Stimulated activated effector memory CD8-positive, alpha-beta T cell treated with anti-CD3 and anti-CD28 coated beads, Interleukin-12 subunit alpha, Interleukin-12 subunit beta, amount 100 ng/mL, for 72 hours (primary cell): ENCODE measurements at regions not wholly inside any gene's neighbourhood (a gene's known extent, or its start where the extent isn't known, plus 50 kb on each side); places are given as distances from the start of the nearest gene placed in this dataset.
"Not testable (repeated sequence)": the region's sequence is repeated elsewhere in the genome, so short reads cannot be mapped to it uniquely, and the experiment has no call there.

ENCODE experiments used
- ATAC-seq: fragments of 150-1000 bp; cut with Tn5 transposase; 2 replicates; pipeline ENCODE4 v1.10.0; 2021
- DNase-seq, 2 donors: peaks; one replicate each; pipeline ENCODE4 v3.0.0; 2021 to 2022; ENCODE audit warnings: low spot score in 2 of 2
- H3K27ac Mint-ChIP-seq: one replicate; pipeline ENCODE4 v1.8.0; 2022; ENCODE audit warnings: mild to moderate bottlenecking, mixed read lengths
- H3K36me3 Mint-ChIP-seq: one replicate; pipeline ENCODE4 v1.8.0; 2022; ENCODE audit warnings: mild to moderate bottlenecking, mixed read lengths
- H3K4me1 Mint-ChIP-seq: one replicate; pipeline ENCODE4 v1.8.0; 2022; ENCODE audit warnings: mixed read lengths
- H3K4me3 Mint-ChIP-seq: one replicate; pipeline ENCODE4 v1.8.0; 2022; ENCODE audit warnings: mild to moderate bottlenecking, mixed read lengths
- H3K9me3 Mint-ChIP-seq: one replicate; pipeline ENCODE4 v1.8.0; 2022; ENCODE audit warnings: mixed read lengths

DNA sequence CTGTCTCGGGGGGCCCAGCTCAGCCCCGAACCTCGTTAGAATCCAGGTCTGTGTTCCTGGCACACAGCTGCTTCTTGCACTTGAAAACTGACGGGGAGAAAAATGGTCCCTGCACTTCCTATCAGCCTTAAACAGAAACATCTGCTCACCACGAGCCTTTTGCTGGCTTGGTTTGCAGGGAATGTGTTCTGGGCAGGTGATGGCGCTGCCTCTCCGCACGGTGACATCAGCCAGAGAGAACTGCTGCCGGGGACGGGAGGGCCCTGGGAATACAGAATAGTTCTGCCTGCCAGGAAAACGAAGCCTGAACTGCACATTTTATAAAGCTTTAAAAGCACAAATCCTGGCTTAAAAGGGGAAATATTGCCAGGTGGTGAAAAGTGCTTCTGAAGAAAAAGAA is 622.5 kb downstream of the TYW1 start:
- DNase-seq (no peak), ATAC-seq (no peak)
- Mint-ChIP-seq H3K9me3 (no peaks in the 10 kb centered on the region), H3K4me3 (no peak overlapping the region), H3K36me3 (no peaks in the 10 kb centered on the region), H3K27ac (no peak overlapping the region), H3K4me1 (no peaks in the 10 kb centered on the region)

DNA sequence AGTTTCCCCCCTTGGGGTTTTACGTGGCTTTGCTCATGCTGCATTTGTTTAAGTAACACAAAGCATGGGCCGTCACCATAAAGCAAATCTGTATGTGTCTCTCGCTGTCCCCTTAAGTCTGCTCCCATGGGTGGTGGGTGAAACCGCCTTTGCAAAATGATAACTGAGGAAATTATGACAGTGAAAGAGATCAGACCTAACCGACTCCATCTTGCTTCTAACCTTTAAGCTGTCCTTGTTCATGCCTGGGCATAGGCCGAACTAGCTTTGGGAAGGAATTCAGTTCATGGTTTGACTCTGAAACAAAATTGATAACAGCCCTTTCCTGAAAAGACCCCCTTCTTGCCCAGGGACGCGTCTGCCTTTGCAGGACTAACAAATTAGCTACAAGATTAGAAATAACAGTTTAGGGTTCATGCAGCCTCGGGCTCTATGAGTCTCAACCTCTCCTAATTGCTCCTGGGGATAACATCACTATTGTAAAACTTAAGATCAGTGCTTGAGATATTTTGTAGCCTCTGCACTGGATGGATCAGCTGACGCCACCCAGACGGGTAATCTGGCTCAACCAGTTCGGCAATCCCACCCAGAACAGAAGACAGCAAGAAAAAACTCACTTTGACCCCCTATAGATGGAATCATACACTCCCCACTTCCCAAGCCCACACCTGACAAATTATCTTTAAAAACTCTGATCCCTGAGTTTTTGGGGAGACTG is 623.7 kb downstream of the TYW1 start:
- Mint-ChIP-seq H3K27ac (no peak overlapping the region), H3K4me3 (no peak overlapping the region), H3K36me3 (no peaks in the 10 kb centered on the region), H3K9me3 (no peaks in the 10 kb centered on the region), H3K4me1 (peaks cover 3% of the 10 kb centered on the region)
- DNase-seq, result no peak
- ATAC-seq, result no peak

DNA sequence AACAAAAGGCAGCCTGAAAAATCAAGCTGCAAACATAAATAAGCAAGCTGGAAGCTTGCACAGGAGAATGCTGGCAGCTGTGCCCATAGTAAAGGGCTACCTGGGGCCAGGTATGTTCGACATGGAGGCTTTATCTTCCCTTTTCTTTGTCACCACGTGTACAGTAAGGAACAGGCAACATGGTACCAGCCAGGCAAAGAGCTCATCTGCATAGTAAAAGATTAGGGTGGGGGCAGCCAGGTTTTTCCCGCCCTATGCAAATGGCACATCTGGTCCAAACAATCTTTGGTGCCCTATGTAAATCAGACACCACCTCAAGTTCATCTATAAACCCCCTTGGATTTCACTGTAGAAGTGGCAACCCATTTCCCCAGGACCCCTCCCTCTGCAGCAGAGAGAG is 625.1 kb downstream of the TYW1 start:
- H3K4me3 Mint-ChIP-seq, result no peak overlapping the region
- H3K27ac Mint-ChIP-seq, result no peak overlapping the region
- H3K9me3 Mint-ChIP-seq, result no peaks in the 10 kb centered on the region
- no peak for DNase-seq
- H3K4me1 Mint-ChIP-seq, result peaks cover 7% of the 10 kb centered on the region
- H3K36me3 Mint-ChIP-seq, result no peaks in the 10 kb centered on the region
- ATAC-seq, result no peak

DNA sequence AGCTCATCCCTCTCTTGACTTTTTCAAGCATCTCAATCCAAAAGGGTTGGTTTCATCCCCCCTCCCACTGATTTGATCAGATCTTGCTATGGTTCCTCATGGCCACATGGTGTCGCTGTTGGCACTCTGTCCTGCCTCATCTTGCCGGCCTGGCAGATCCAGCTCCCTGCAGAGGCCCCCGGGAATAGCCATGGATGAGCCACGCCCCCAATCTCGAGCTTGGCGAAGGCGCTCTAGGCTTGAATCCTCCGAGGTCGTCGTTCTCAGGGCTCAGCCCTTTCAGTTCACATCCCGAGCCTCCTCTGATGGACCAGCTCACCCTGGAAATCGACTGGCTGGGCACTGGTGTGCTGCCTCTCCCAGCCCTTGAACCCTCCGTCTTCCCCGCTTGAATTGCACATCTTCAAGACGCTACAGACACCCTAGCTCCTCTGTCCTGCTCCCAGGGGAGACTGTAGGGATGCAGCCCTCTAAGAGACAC is 628.7 kb downstream of the TYW1 start:
- H3K27ac Mint-ChIP-seq, result no peak overlapping the region
- no peak for ATAC-seq
- peaks cover 7% of the 10 kb centered on the region for H3K4me1 Mint-ChIP-seq
- H3K9me3 Mint-ChIP-seq, result peaks cover 7% of the 10 kb centered on the region
- H3K36me3 Mint-ChIP-seq, result no peaks in the 10 kb centered on the region
- H3K4me3 Mint-ChIP-seq, result no peak overlapping the region
- DNase-seq, result peak; percentile 10 to 48

DNA sequence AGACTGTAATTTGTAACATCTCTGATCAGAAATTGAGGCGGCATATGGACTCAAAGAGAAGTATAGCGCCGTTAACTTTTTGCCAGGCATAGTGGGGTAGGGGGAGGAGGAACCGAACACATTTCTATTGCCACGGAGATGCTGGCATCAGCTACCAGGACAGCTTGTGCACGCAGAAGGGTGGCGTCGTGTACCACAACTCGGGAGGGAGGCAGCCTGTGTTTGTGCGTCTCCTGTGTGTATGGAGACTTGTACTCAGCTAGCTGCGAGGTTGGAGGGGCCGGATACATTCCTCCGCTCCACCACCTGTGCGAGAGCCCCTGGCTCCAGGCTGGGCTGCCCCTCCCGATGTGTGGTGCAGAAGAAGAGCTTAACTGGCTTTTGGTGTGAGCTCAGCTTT is 634.8 kb downstream of the TYW1 start:
- Mint-ChIP-seq H3K4me1 (no peaks in the 10 kb centered on the region), H3K27ac (no peak overlapping the region), H3K9me3 (peaks cover 7% of the 10 kb centered on the region), H3K36me3 (no peaks in the 10 kb centered on the region), H3K4me3 (no peak overlapping the region)
- ATAC-seq (no peak), DNase-seq (no peak)

DNA sequence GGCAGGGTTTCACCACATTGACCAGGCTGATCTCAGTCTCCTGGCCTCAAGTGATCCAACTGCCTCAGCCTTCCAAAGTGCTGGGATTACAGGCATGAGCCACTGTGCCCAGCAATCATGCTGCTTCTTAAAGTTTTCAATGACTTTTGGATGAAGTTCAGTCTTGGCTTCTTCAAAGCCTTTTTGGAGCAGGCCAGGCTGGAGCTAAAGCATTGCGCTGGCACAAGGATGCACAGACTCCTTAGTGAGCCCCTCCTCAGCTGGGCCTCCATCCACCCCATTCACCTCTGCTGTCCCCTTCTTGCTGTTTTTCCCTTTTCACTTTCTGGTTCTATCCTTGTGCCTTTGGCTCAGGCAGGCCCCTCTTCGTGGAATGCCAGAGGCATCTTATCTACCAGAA is 638.6 kb downstream of the TYW1 start:
- Mint-ChIP-seq H3K9me3 (no peaks in the 10 kb centered on the region), H3K27ac (no peak overlapping the region), H3K4me3 (no peak overlapping the region), H3K4me1 (no peaks in the 10 kb centered on the region), H3K36me3 (no peaks in the 10 kb centered on the region)
- ATAC-seq, result no peak
- DNase-seq, result no peak

DNA sequence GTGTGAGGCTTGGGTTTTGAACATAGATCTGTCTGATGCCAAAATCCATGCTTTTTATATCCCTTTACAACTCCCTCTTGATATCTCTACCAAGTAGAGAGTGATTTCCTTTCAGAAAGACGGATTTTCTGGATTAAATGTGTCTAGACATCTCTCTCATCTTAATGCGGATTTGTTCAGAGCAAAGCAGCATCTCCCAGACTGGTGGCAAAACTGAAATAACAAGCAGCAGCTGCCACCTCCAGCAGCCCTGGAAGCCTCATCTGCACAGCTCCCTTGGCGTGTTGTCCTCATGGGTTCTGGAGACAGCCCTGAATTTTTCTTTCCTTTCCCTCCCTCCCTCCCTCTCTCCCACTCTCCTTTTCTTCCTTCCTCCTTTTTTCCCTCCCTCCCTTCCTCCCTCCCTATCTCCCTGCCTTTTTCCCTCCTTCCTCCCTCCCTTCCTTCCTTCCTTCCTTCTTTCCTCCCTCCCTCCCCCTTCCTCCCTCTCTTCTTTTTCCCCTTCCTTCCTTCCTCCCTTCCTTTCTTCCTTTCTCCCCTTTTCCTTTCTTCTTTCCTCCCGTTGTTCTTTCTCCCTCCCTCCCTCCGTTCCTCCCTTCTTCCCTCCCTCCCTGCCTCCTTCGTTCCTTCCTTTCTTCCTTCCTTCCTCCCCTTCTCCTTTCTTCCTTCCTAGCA is 639.9 kb downstream of the TYW1 start:
- ATAC-seq (no peak), DNase-seq (no peak)
- Mint-ChIP-seq H3K9me3 (no peaks in the 10 kb centered on the region), H3K4me1 (no peaks in the 10 kb centered on the region), H3K27ac (no peak overlapping the region), H3K36me3 (no peaks in the 10 kb centered on the region), H3K4me3 (no peak overlapping the region)

DNA sequence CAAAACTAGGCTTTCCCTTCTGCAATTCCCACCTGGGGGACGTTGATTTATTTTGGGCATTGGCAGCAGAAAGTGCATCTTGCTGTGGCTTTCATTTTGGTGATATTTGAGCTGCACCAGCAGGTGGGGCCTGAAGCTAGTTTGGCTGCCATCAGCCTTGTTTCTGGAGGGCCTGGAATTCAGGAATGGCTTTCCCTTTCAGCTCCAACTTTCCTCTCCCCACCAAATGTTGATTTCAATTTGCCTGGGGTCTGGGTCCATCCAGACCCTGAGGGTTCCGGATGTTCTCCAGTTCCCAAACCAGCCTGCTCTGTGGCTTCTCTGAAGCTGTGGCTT is 640.4 kb downstream of the TYW1 start:
- Mint-ChIP-seq H3K4me1 (no peaks in the 10 kb centered on the region), H3K36me3 (no peaks in the 10 kb centered on the region), H3K9me3 (no peaks in the 10 kb centered on the region), H3K27ac (no peak overlapping the region), H3K4me3 (no peak overlapping the region)
- ATAC-seq, result no peak
- no peak for DNase-seq

DNA sequence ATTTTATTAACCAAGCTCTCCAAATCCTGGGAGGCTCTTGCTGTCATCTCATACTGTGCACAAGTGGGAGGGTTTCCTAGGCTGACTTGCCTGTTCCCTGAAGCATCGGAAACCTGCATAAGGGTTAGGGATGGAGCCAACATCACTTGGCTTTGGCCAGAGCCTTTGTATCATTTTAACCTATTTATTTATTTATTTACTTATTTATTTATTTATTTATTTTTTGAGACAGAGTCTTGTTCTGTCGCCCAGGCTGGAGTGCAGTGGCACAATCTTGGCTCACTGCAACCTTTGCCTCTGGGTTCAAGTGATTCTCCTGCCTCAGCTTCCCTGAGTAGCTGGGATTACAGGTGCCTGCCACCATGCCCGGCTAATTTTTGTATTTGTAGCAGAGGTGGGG is 645.9 kb downstream of the TYW1 start:
- H3K36me3 Mint-ChIP-seq, DNase-seq, H3K4me1 Mint-ChIP-seq, H3K27ac Mint-ChIP-seq, H3K9me3 Mint-ChIP-seq, ATAC-seq, H3K4me3 Mint-ChIP-seq: not testable (repeated sequence)

DNA sequence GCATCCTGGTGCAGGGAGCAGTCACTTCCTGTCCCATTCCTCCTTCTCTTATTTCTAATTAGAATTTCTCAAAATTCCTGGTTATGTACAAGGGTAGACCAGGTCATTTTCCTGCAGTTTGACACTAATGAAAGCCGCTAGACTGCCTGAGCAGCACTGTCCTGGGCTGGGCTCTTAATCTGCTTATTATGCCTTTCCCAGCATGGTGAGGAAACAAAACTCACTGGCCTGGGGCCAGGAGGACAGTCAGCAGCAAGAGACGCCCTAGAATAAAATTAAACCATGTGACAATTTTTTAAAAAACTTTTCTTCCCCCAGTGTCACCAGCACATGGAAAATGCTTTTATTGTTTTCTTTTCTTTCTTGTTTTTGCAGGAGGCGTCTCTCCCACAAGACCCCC is 647.5 kb downstream of the TYW1 start:
- Mint-ChIP-seq H3K27ac (no peak overlapping the region), H3K4me3 (no peak overlapping the region), H3K9me3 (peaks cover 9% of the 10 kb centered on the region), H3K4me1 (no peaks in the 10 kb centered on the region), H3K36me3 (no peaks in the 10 kb centered on the region)
- no peak for ATAC-seq
- no peak for DNase-seq

DNA sequence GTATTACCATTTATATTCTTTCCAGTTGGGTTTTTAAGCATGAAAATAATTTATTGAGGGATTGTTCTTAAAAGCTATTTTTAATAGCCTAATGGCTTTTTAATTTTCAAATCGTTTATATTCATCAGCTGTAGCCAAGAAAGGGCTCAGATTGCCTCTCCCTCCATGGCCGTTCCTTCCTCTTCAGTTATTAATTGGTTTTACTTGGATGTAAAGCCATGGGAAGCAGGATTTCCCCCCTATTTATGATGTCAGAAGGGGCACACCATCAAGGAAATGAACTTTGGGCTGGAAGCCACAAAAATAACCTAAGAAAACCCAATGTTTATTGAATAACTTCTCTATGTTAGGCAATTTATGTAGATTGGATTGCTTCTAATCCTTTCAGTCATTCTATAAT is 656.3 kb downstream of the TYW1 start:
- Mint-ChIP-seq H3K27ac (no peak overlapping the region), H3K4me3 (no peak overlapping the region), H3K9me3 (peaks cover 8% of the 10 kb centered on the region), H3K36me3 (no peaks in the 10 kb centered on the region), H3K4me1 (no peaks in the 10 kb centered on the region)
- DNase-seq, result no peak
- ATAC-seq, result no peak

DNA sequence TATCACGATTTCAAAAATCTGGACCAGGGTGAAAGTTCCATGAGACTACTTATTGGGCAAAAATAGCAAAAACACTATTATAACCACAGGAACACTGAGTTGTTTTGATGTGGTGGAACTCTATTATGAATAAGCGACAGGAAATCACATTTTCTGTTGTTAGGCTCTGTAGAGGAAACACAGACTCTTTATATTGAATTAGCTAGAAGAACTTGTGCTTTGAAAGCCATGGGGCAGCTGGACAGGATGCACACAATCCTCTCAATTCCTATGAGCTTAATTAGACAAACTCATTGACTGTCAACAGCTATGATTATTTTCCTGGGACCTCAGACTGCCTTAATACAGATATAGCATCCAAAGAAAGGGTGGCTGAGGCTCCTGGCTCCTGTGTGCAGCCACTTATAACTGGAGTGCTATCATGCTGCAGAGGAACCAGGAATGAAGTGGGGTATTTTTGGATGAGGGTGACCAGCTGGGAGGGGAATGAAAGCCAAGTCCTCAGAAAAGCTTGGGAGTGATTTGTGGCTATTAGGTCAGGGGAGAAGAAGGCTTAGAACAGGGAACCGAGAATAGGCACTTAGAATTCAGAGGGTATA is 657.3 kb downstream of the TYW1 start:
- H3K4me3 Mint-ChIP-seq, result no peak overlapping the region
- no peak overlapping the region for H3K27ac Mint-ChIP-seq
- DNase-seq (no peak), ATAC-seq (no peak)
- H3K4me1 Mint-ChIP-seq, result no peaks in the 10 kb centered on the region
- H3K36me3 Mint-ChIP-seq, result no peaks in the 10 kb centered on the region
- H3K9me3 Mint-ChIP-seq, result peaks cover 8% of the 10 kb centered on the region

DNA sequence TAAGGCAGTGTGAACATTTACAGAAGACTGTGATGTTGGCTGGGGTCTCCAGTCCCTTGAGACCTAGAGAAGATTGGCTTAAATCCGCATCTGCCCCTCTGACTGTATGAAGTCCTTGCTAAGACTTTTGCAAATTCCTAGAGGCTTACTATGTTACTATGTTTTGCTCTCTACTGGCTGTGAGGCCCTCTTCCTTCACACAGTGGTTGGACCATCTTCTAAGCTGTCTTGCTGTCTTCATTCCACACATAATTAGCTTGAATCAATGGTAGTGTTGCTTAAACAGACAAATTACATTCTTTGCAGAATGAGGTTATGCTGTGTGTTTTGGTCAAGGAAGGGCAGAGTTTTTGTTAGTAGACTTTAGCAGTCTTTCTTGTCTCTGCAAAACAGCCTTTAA is 658.0 kb downstream of the TYW1 start:
- Mint-ChIP-seq H3K27ac (no peak overlapping the region), H3K36me3 (no peaks in the 10 kb centered on the region), H3K9me3 (peaks cover 8% of the 10 kb centered on the region), H3K4me1 (no peaks in the 10 kb centered on the region), H3K4me3 (no peak overlapping the region)
- ATAC-seq (no peak), DNase-seq (no peak)

DNA sequence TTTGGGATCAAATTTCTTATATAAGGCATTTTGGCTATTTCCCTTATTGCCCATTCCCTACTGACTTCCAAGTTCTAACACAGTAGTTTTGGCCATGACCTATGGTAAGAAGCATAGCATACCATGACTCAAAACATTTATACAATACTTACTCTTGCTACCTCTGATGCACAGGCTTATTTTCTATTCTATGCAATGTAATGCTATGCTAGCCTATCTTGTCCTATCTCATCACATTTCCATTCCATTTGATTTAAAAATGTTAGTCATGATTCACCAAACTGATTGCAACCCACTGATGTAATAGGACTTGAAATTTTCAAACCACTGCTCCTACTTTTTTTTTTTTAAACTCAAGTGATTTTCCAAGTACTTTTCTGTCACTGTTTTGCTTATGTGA is 658.5 kb downstream of the TYW1 start:
- Mint-ChIP-seq H3K4me1 (no peaks in the 10 kb centered on the region), H3K9me3 (peaks cover 10% of the 10 kb centered on the region), H3K36me3 (no peaks in the 10 kb centered on the region), H3K4me3 (no peak overlapping the region), H3K27ac (no peak overlapping the region)
- ATAC-seq, result no peak
- DNase-seq, result no peak

DNA sequence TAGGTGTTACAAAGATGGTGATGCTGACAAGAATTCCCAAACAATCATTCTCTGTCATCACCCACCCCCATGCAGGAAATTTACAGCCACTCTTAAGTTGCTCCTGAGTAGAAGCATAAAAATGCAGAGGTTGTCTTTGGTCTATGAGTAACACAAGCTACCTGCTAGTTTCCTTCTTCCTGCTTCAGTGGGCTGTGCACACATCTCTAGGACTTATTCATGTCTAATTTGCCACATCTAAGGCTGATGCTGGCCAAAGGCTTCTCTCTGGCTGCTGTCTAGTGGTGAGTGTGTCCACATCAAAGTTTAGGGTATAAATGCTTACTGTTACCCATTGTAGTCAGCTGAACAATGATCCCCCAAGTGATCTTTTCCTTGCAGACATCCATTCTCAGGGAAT is 662.5 kb downstream of the TYW1 start:
- Mint-ChIP-seq H3K4me1 (no peaks in the 10 kb centered on the region), H3K9me3 (peaks cover 7% of the 10 kb centered on the region), H3K27ac (no peak overlapping the region), H3K4me3 (no peak overlapping the region), H3K36me3 (no peaks in the 10 kb centered on the region)
- DNase-seq (no peak), ATAC-seq (no peak)

DNA sequence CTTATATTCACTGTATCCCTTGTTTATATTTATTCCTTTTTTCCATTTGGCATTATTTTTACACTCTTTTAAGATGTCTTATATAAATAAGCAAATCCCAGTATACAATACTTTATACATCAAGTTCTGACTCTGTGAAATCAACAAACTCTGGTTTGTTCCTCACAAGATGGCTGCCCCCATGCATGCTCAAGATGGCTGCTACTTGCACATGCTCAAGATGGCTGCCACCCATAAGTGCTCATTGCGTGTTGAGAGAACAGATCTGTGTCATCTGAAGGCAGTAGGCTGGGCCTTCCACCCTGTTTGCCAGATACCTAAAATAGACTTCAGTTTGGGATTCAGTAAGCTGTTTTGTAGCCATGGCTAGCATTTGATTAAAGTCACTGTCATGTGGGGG is 666.2 kb downstream of the TYW1 start:
- Mint-ChIP-seq H3K36me3 (no peaks in the 10 kb centered on the region), H3K27ac (no peak overlapping the region), H3K4me1 (no peaks in the 10 kb centered on the region), H3K9me3 (peaks cover 4% of the 10 kb centered on the region), H3K4me3 (no peak overlapping the region)
- DNase-seq (no peak), ATAC-seq (no peak)
